SU-DHL-6 (cell line): ENCODE measurements at regions not wholly inside any gene's neighbourhood (a gene's known extent, or its start where the extent isn't known, plus 50 kb on each side); places are given as distances from the start of the nearest gene placed in this dataset.

Experiments used
- H2AFZ ChIP-seq: fragments of 200-600 bp; sonication (generic); 2 replicates; pipeline ENCODE4 v1.6.1; 2014; ENCODE audit warnings: low read depth, mild to moderate bottlenecking, moderate library complexity, mixed read lengths, antibody characterized with exemption, low read length; ENCODE audit not compliant: severe bottlenecking
- H3F3A ChIP-seq: fragments of 200-600 bp; shearing (Covaris generic); 2 replicates; pipeline ENCODE4 v1.6.0; 2016; ENCODE audit warnings: antibody characterized with exemption, mild to moderate bottlenecking; ENCODE audit not compliant: insufficient read depth
- H3K27ac ChIP-seq: fragments of 200-600 bp; sonication (generic); 2 replicates; pipeline ENCODE4 v1.5.1; 2016; ENCODE audit warnings: low read depth, mild to moderate bottlenecking, low read length, moderate library complexity, mixed read lengths
- H3K27me3 ChIP-seq: fragments of 200-600 bp; sonication (generic), shearing (Covaris generic); 2 replicates; pipeline ENCODE4 v1.6.0; 2014; ENCODE audit warnings: mild to moderate bottlenecking, low read length
- H3K36me3 ChIP-seq: fragments of 200-600 bp; sonication (generic); 2 replicates; pipeline ENCODE4 v1.6.1; 2014; ENCODE audit warnings: mild to moderate bottlenecking, low read length, mixed read lengths
- H3K4me2 ChIP-seq: fragments of 300-600, 200-600 bp; shearing (Covaris generic), sonication (generic); 2 replicates; pipeline ENCODE4 v1.6.0; 2014; ENCODE audit warnings: low read length, low read depth, mild to moderate bottlenecking; ENCODE audit not compliant: poor library complexity, severe bottlenecking
- H3K4me3 ChIP-seq: fragments of 200-600 bp; sonication (generic); 2 replicates; pipeline ENCODE4 v1.5.1; 2014; ENCODE audit warnings: antibody characterized with exemption, low read length, mild to moderate bottlenecking, mixed read lengths; ENCODE audit not compliant: insufficient read depth, poor library complexity, severe bottlenecking
- H3K79me2 ChIP-seq: fragments of 200-600 bp; sonication (generic); 2 replicates; pipeline ENCODE4 v1.6.1; 2014; ENCODE audit warnings: mild to moderate bottlenecking, low read length, moderate library complexity; ENCODE audit not compliant: insufficient read depth
- H3K9ac ChIP-seq: fragments of 200-600 bp; sonication (generic); 2 replicates; pipeline ENCODE4 v1.7.0; 2014; ENCODE audit warnings: mild to moderate bottlenecking, low read length
- H3K9me2 ChIP-seq: fragments of 200-600 bp; sonication (generic); replicated peaks from 2 replicates; pipeline ENCODE4 v1.6.1; 2014; ENCODE audit warnings: low read length; ENCODE audit not compliant: insufficient read depth
- H3K9me3 ChIP-seq: fragments of 200-600 bp; sonication (generic); 2 replicates; pipeline ENCODE4 v1.6.1; 2014; ENCODE audit warnings: low read length, mixed read lengths; ENCODE audit not compliant: insufficient read depth
- H4K20me1 ChIP-seq: fragments of 200-600 bp; sonication (generic); 2 replicates; pipeline ENCODE4 v1.6.1; 2014; ENCODE audit warnings: low read depth, mild to moderate bottlenecking, antibody characterized with exemption, low read length, moderate library complexity, mixed read lengths
- CTCF ChIP-seq: fragments of 200-600 bp; sonication (generic); IDR thresholded peaks from one replicate; pipeline ENCODE4 v1.5.1; 2017; ENCODE audit warnings: antibody characterized with exemption, mild to moderate bottlenecking, low read length, moderate library complexity; ENCODE audit not compliant: insufficient read depth, poor library complexity, severe bottlenecking
- EZH2phosphoT487 ChIP-seq: fragments of 200-600 bp; sonication (generic), shearing (Covaris generic); conservative IDR thresholded peaks from 2 replicates; pipeline ENCODE4 v1.6.1; 2018; ENCODE audit warnings: mild to moderate bottlenecking, antibody characterized with exemption, low read length, moderate library complexity, mixed read lengths

DNA sequence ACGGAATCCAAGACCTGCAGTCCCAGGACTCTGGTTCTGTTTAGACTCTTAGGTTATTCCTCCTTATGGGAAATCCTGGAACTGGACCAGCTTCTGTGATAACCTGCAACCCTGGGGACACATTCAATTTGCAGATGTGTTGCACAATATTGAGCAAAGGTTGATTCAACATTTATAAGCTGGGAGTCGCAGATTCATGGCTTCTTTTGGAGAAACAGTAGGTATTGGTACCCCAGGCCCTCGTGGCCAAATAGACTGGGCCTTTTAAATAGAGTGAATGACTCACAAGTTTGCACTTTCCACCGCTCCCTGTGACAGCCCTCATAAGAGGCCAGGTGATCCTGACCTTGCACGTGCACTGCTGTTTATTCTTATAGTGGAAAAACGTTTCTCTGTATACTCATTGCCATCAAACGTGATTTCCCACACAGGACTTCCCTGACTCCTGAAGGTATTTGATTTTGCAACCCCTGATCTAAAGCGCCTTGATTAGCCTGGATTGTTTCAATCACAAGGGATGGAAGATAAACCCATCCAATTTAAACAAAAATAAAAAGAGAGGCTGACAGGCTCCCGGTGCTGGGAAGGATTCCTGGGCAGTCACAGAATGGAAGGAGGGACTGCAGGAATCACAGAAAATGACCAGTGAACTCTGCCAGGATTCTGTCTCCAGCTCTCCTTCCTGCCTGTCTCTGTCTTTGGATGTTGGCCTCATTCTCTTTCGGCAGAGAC, 98.0 kb downstream of the VCPKMT start:
- TF ChIP-seq CTCF (no peak), EZH2phosphoT487 (no peak)
- Histone ChIP-seq H2AFZ (no peak overlapping the region), H3K27me3 (no peaks in the 10 kb centered on the region), H3K36me3 (no peaks in the 10 kb centered on the region), H3K9ac (no peak overlapping the region), H3F3A (no peaks in the 10 kb centered on the region), H3K79me2 (no peaks in the 10 kb centered on the region), H3K9me2 (no peaks in the 10 kb centered on the region), H3K27ac (no peak overlapping the region), H4K20me1 (no peaks in the 10 kb centered on the region), H3K4me3 (no peak overlapping the region), H3K9me3 (peaks cover 14% of the 10 kb centered on the region; the same call in 1 of the 2 replicates), H3K4me2 (no peak overlapping the region)

GRCh38 chr14:50018933-50019210, 97.5 kb downstream of the VCPKMT start:
- Histone ChIP-seq H3K27ac (no peak overlapping the region), H2AFZ (no peak overlapping the region), H3K4me3 (no peak overlapping the region), H3K79me2 (no peaks in the 10 kb centered on the region), H3K9ac (no peak overlapping the region), H3K4me2 (no peak overlapping the region), H4K20me1 (no peaks in the 10 kb centered on the region), H3K27me3 (no peaks in the 10 kb centered on the region), H3K9me2 (no peaks in the 10 kb centered on the region), H3F3A (no peaks in the 10 kb centered on the region), H3K36me3 (no peaks in the 10 kb centered on the region), H3K9me3 (peaks cover 14% of the 10 kb centered on the region; the same call in 1 of the 2 replicates)
- no peak for TF ChIP-seq CTCF
- no peak for TF ChIP-seq EZH2phosphoT487

- Histone ChIP-seq H3K4me3 (no peak overlapping the region), H2AFZ (no peak overlapping the region), H4K20me1 (no peaks in the 10 kb centered on the region), H3K27me3 (no peaks in the 10 kb centered on the region), H3K36me3 (no peaks in the 10 kb centered on the region), H3F3A (no peaks in the 10 kb centered on the region), H3K9me2 (no peaks in the 10 kb centered on the region), H3K9ac (no peak overlapping the region), H3K27ac (no peak overlapping the region), H3K79me2 (no peaks in the 10 kb centered on the region), H3K4me2 (no peak overlapping the region), H3K9me3 (peaks cover 14% of the 10 kb centered on the region; the same call in 1 of the 2 replicates)
- TF ChIP-seq EZH2phosphoT487 (no peak), CTCF (no peak)
These were observed 96.2 kb downstream of the VCPKMT start for GRCh38 chr14:50020184-50020583.
